Panc1 (cell line): ENCODE measurements at regions not wholly inside any gene's neighbourhood (a gene's known extent, or its start where the extent isn't known, plus 50 kb on each side); places are given as distances from the start of the nearest gene placed in this dataset.

Experiments used
- ATAC-seq: fragments of 200-7000 bp; cut with Tn5 transposase; 2 replicates; pipeline ENCODE4 v1.9.1; 2020; ENCODE audit warnings: mild to moderate bottlenecking, moderate library complexity
- BruUV-seq: library from RNA; stranded (reverse); fragments of 400-500 nt; replicated peaks from 2 replicates; lab custom pipeline; 2021; lab: Mats Ljungman, UMichigan
- CTCF ChIA-PET: fragments of 300-600 bp; sonication (Branson Sonifier 250); formaldehyde crosslinking; loops from one replicate; lab custom pipeline; 2022; ENCODE audit warnings: antibody characterized with exemption; lab: Charles Lee
- POLR2A ChIA-PET: fragments of 300-600 bp; sonication (Branson Sonifier 250); formaldehyde crosslinking; loops from one replicate; lab custom pipeline; 2022; ENCODE audit warnings: antibody characterized with exemption; lab: Charles Lee
- DNase-seq: peaks from one replicate; pipeline ENCODE4 v3.0.0-alpha.2; 2010; ENCODE audit warnings: low read depth, low spot score
- H3K27ac ChIP-seq: 2 replicates; pipeline ENCODE4 v1.5.1; 2011; ENCODE audit warnings: mild to moderate bottlenecking, low read length, inconsistent platforms
- H3K27me3 ChIP-seq: fragments of 200-500 bp; sonication (Bioruptor generic); 2 replicates; pipeline ENCODE4 v1.6.0; 2014; ENCODE audit warnings: low read length, inconsistent platforms; ENCODE audit not compliant: control insufficient read depth, insufficient read depth
- H3K36me3 ChIP-seq: fragments of 200-500 bp; sonication (Bioruptor generic); 2 replicates; pipeline ENCODE4 v1.5.1; 2014; ENCODE audit warnings: inconsistent platforms, mild to moderate bottlenecking, low read length, moderate library complexity; ENCODE audit not compliant: control insufficient read depth, insufficient read depth
- H3K4me1 ChIP-seq: 2 replicates; pipeline ENCODE4 v1.5.1; 2011; ENCODE audit warnings: inconsistent platforms, mild to moderate bottlenecking, low read length, moderate library complexity; ENCODE audit not compliant: control insufficient read depth, insufficient read depth
- H3K4me3 ChIP-seq, 2 experiments: 2 replicates each; pipeline ENCODE4 v1.5.1; 2011 to 2012; ENCODE audit warnings: low read depth in 2 of 2, low read length in 2 of 2, mild to moderate bottlenecking in 2 of 2, inconsistent platforms in 1 of 2, moderate library complexity in 1 of 2
- H3K9me3 ChIP-seq: fragments of 200-500 bp; sonication (Bioruptor generic); 2 replicates; pipeline ENCODE4 v1.5.1; 2014; ENCODE audit warnings: low read depth, mild to moderate bottlenecking, inconsistent platforms, low read length, moderate library complexity; ENCODE audit not compliant: control insufficient read depth, insufficient read depth
- CTCF ChIP-seq: fragments of 450-650 bp; IDR thresholded peaks from 2 replicates; pipeline ENCODE4 v1.5.1; 2017; ENCODE audit warnings: mild to moderate bottlenecking
- POLR2AphosphoS5 ChIP-seq: IDR thresholded peaks from 2 replicates; pipeline ENCODE4 v1.6.1; 2012; ENCODE audit warnings: mild to moderate bottlenecking, low read depth, low read length, moderate library complexity
- REST ChIP-seq, 2 experiments: IDR thresholded peaks; 2 replicates each; pipeline ENCODE4 v1.6.1; 2011 to 2012; ENCODE audit warnings: low read depth in 2 of 2, control low read depth in 1 of 2, low read length in 1 of 2, mild to moderate bottlenecking in 1 of 2, moderate library complexity in 1 of 2; ENCODE audit not compliant: insufficient read depth in 1 of 2
- SIN3A ChIP-seq: IDR thresholded peaks from 2 replicates; pipeline ENCODE4 v1.6.1; 2012; ENCODE audit warnings: low read depth, mild to moderate bottlenecking, low read length, moderate library complexity, borderline replicate concordance; ENCODE audit not compliant: insufficient read depth
- TCF7L2 ChIP-seq: IDR thresholded peaks from 2 replicates; pipeline ENCODE4 v1.6.1; 2011; ENCODE audit warnings: mild to moderate bottlenecking, low read depth, low read length, inconsistent platforms
- in situ Hi-C: cut with HindIII; loops from 2 replicates; pipeline ENCODE4 v1.10.0; 2016; ENCODE audit warnings: low sequenced_read_pairs, low pct_unique_long_range_greater_than_20kb
- intact Hi-C: fragments of 100-400 bp; cut with micrococcal nuclease; formaldehyde crosslinking; loops from one replicate; pipeline ENCODE4 v1.10.0; 2022; ENCODE audit not compliant: unreplicated experiment

- Histone ChIP-seq H3K9me3 (no peaks in the 10 kb centered on the region), H3K4me1 (no peaks in the 10 kb centered on the region), H3K4me3 (no peak overlapping the region), H3K36me3 (no peaks in the 10 kb centered on the region), H3K27ac (no peak overlapping the region), H3K27me3 (no peaks in the 10 kb centered on the region)
- POLR2A ChIA-PET, result no interaction called here
- in situ Hi-C loops (no loop called here), intact Hi-C loops (no loop called here)
- DNase-seq (no peak), ATAC-seq (no peak)
- CTCF ChIA-PET, result no interaction called here
- BruUV-seq, result no TSS peak
- TF ChIP-seq SIN3A, result no peak
Observed at GRCh38 chr16:8398548-8398947, 191.8 kb downstream of the TMEM114 start.

- no peak for TF ChIP-seq SIN3A
- no peak for TF ChIP-seq CTCF
- no peak for TF ChIP-seq REST (IDR thresholded peaks at IDR 0.05; ENCODE audit: insufficient read depth in 1 of 2, low read depth in 2 of 2, low read length in 1 of 2)
- no peak for TF ChIP-seq POLR2AphosphoS5
- TF ChIP-seq TCF7L2, result no peak
- ATAC-seq, result no peak
- H3K36me3 ChIP-seq, result no peaks in the 10 kb centered on the region
- no peak overlapping the region for H3K27ac ChIP-seq
- in situ Hi-C loops (no loop called here), intact Hi-C loops (no loop called here)
- no TSS peak for BruUV-seq
- ChIA-PET POLR2A (no interaction called here), CTCF (interaction anchor here (0.6 kb wide), 1 partner anchor 414 kb away, joined by 3 read pairs; no protein-coding TSS in a partner anchor)
- no peaks in the 10 kb centered on the region for H3K9me3 ChIP-seq
- H3K27me3 ChIP-seq, result no peaks in the 10 kb centered on the region
- no peak for DNase-seq
- H3K4me3 ChIP-seq, result no peak overlapping the region
- H3K4me1 ChIP-seq, result no peaks in the 10 kb centered on the region
Observed at GRCh38 chr16:8397223-8397622, 193.1 kb downstream of the TMEM114 start.

GRCh38 chr16:8396463-8396862 lies 193.8 kb downstream of the TMEM114 start:
- no peaks in the 10 kb centered on the region for H3K27me3 ChIP-seq
- no peaks in the 10 kb centered on the region for H3K4me1 ChIP-seq
- no peaks in the 10 kb centered on the region for H3K9me3 ChIP-seq
- intact Hi-C loops (no loop called here), in situ Hi-C loops (no loop called here)
- no peak overlapping the region for H3K27ac ChIP-seq
- no peak for DNase-seq
- ATAC-seq, result no peak
- ChIA-PET POLR2A (no interaction called here), CTCF (no interaction called here)
- no peak overlapping the region for H3K4me3 ChIP-seq
- no peaks in the 10 kb centered on the region for H3K36me3 ChIP-seq
- BruUV-seq, result no TSS peak
- TF ChIP-seq POLR2AphosphoS5, result no peak
- TF ChIP-seq REST (IDR thresholded peaks at IDR 0.05; ENCODE audit: insufficient read depth in 1 of 2, low read depth in 2 of 2, low read length in 1 of 2), result no peak
- no peak for TF ChIP-seq TCF7L2
